Kidney (tissue), 13 donors: ENCODE measurements at regions not wholly inside any gene's neighbourhood (a gene's known extent, or its start where the extent isn't known, plus 50 kb on each side); places are given as distances from the start of the nearest gene placed in this dataset.
"Not testable (repeated sequence)": the region's sequence is repeated elsewhere in the genome, so short reads cannot be mapped to it uniquely, and the experiment has no call there.

ENCODE experiments used
- DNase-seq, 5 donors: peaks; one replicate each; pipeline ENCODE4 v3.0.0-alpha.2; 2013 to 2020
- FAIRE-seq: peaks from 2 replicates; lab custom pipeline; 2012; peaks lifted over from hg19 to GRCh38; lab: Jason Lieb, UNC
- H3K27ac ChIP-seq, 2 donors: one replicate each; pipeline ENCODE4 v1.7.0; 2013; ENCODE audit warnings: low read depth in 2 of 2, low read length in 2 of 2, inconsistent platforms in 1 of 2
- H3K27me3 ChIP-seq: one replicate; pipeline ENCODE4 v1.7.1; 2013; ENCODE audit warnings: low read length, inconsistent platforms; ENCODE audit not compliant: control insufficient read depth, insufficient read depth
- H3K36me3 ChIP-seq, 3 donors: one replicate each; pipeline versions ENCODE4 v1.7.0 to v1.7.1; 2013; ENCODE audit warnings: low read length in 3 of 3, control low read depth in 1 of 3, inconsistent platforms in 1 of 3; ENCODE audit not compliant: insufficient read depth in 3 of 3, control insufficient read depth in 2 of 3
- H3K4me1 ChIP-seq, 3 donors: one replicate each; pipeline versions ENCODE4 v1.7.0 to v1.7.1; 2013; ENCODE audit warnings: low read length in 3 of 3, inconsistent platforms in 1 of 3, low read depth in 1 of 3; ENCODE audit not compliant: control insufficient read depth in 2 of 3, insufficient read depth in 2 of 3
- H3K4me3 ChIP-seq, 3 donors: one replicate each; pipeline versions ENCODE4 v1.7.0 to v1.8.1; 2013; ENCODE audit warnings: low read length in 3 of 3, control low read depth in 1 of 3, inconsistent platforms in 1 of 3
- H3K9ac ChIP-seq, 3 donors: one replicate each; pipeline versions ENCODE4 v1.7.0 to v1.7.1; 2013; ENCODE audit warnings: low read length in 3 of 3, control low read depth in 1 of 3, inconsistent platforms in 1 of 3
- H3K9me3 ChIP-seq, 3 donors: one replicate each; pipeline versions ENCODE4 v1.7.0 to v1.7.1; 2013; ENCODE audit warnings: low read length in 3 of 3, control low read depth in 1 of 3, inconsistent platforms in 1 of 3; ENCODE audit not compliant: control insufficient read depth in 2 of 3, insufficient read depth in 1 of 3
- CTCF ChIP-seq: IDR thresholded peaks from 3 replicates; pipeline ENCODE4 v1.5.1; 2012; ENCODE audit warnings: mild to moderate bottlenecking, moderate library complexity, borderline replicate concordance; ENCODE audit not compliant: insufficient read depth; ENCODE audit errors: extremely low read depth
- intact Hi-C: fragments of 100-400 bp; cut with DNase I; formaldehyde crosslinking; loops from one replicate; pipeline ENCODE4 v1.11.1; 2022
- donor health status: control.
- donor health status: control.
- donor health status: control.
- donor health status: control.
- donor health status: control.
- donor health status: DM: yes; HTN: yes; CAD: no.
- donor health status: Normal renal cell carcinoma (clear cell type).

- Histone ChIP-seq H3K9me3 (no peaks in the 10 kb centered on the region), H3K36me3 (no peaks in the 10 kb centered on the region), H3K27ac (no peak overlapping the region), H3K9ac (no peak overlapping the region), H3K4me3 (no peak overlapping the region), H3K4me1 (no peaks in the 10 kb centered on the region), H3K27me3 (no peaks in the 10 kb centered on the region)
- TF ChIP-seq CTCF = no peak
- DNase-seq (peak in 2 of 5 donors; percentile 20 to 53), FAIRE-seq (no peak)
- intact Hi-C loops = no loop called here
Measured at GRCh38 chr14:105746124-105746514, 219.7 kb downstream of the TMEM121 start.

GRCh38 chr14:105746800-105747502 is 220.6 kb downstream of the TMEM121 start:
- H3K4me1 ChIP-seq, FAIRE-seq, H3K27ac ChIP-seq, H3K27me3 ChIP-seq, H3K36me3 ChIP-seq, H3K9me3 ChIP-seq, intact Hi-C loops, H3K4me3 ChIP-seq, H3K9ac ChIP-seq: not testable (repeated sequence)
- peak in 2 of 5 donors; percentile 11 to 29 for DNase-seq

DNA sequence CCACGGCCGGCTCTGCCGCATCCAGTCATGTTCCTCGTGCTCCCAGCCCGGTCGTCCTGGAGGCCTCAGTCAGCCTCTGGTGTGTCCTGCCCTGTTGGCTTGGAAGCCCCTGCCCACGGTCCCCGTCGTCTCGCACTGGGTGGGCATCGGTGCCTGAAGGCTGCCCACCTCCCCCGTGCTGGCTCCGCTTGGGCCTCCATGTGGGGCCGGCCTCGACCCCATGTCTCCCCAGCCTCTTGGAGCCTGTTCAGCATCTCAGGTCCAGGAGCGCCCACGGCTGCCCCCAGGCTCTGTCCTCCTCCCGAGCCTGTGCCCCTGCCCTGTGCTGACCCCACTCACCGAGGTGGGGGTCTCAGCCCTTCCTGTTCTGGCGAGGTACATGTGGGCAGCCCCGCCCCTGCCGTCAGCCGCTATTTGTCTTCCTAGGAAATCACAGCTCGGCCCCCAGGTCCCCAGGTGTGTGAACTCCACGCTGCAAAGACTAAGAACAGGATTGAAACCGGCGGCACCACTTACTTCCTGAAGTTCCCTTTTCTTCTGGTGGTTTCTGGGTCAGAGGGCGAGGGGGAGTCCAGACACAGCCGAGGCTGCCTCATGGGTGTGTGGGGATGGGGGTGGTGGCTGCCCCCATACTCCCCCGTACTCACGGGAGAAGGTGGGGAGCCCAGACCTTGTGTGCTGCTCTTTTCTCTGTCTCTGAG is 221.3 kb downstream of the TMEM121 start:
- intact Hi-C loops, H3K27ac ChIP-seq, H3K36me3 ChIP-seq, H3K4me1 ChIP-seq, H3K4me3 ChIP-seq, H3K9ac ChIP-seq, FAIRE-seq, H3K27me3 ChIP-seq, H3K9me3 ChIP-seq: not testable (repeated sequence)
- peak in 1 of 5 donors; percentile 72 for DNase-seq

DNA sequence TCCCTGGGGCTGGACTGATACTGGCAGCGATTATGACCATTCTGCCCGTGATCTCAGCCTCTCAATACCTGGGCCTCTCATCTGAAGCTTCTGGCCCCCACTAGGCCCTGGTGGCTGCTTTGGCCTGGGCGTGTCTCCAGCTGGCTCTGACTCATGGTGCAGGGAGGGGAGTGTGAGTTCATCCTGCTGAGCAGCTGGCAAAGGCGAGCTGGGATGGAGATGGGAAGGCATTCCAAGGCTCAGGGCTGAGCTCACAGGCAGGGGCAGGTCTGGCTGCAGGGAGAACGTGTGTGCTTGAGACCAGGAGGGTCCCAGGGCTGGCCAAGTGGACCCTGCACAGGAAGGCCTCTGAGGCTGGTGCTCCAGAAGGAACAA is 221.8 kb downstream of the TMEM121 start:
- Histone ChIP-seq H3K4me1 (no peaks in the 10 kb centered on the region), H3K27me3 (no peaks in the 10 kb centered on the region), H3K9ac (no peak overlapping the region), H3K36me3 (no peaks in the 10 kb centered on the region), H3K27ac (no peak overlapping the region), H3K9me3 (no peaks in the 10 kb centered on the region), H3K4me3 (no peak overlapping the region)
- no peak for TF ChIP-seq CTCF
- FAIRE-seq = no peak
- intact Hi-C loops = no loop called here
- peak in 1 of 5 donors; percentile 77 for DNase-seq

- H3K4me1 ChIP-seq, H3K4me3 ChIP-seq, H3K9me3 ChIP-seq, H3K27me3 ChIP-seq, H3K36me3 ChIP-seq, H3K9ac ChIP-seq, FAIRE-seq, H3K27ac ChIP-seq, intact Hi-C loops: not testable (repeated sequence)
- peak in 1 of 5 donors; percentile 27 for DNase-seq
Measured at GRCh38 chr14:105748710-105749109, 222.3 kb downstream of the TMEM121 start.

GRCh38 chr14:105749870-105750541 is 223.6 kb downstream of the TMEM121 start:
- H3K27me3 ChIP-seq, H3K4me3 ChIP-seq, H3K36me3 ChIP-seq, H3K9ac ChIP-seq, H3K27ac ChIP-seq, H3K9me3 ChIP-seq, intact Hi-C loops, FAIRE-seq, H3K4me1 ChIP-seq, DNase-seq: not testable (repeated sequence)
